ENCODE measurements at regions not wholly inside any gene's neighbourhood (a gene's known extent, or its start where the extent isn't known, plus 50 kb on each side); places are given as distances from the start of the nearest gene placed in this dataset.
"Not testable (repeated sequence)": the region's sequence is repeated elsewhere in the genome, so short reads cannot be mapped to it uniquely, and the experiment has no call there.

- DNase-seq, result no peak
Observed at GRCh38 chr11:112599856-112600533, 339.3 kb upstream of the PLET1 start.

DNA sequence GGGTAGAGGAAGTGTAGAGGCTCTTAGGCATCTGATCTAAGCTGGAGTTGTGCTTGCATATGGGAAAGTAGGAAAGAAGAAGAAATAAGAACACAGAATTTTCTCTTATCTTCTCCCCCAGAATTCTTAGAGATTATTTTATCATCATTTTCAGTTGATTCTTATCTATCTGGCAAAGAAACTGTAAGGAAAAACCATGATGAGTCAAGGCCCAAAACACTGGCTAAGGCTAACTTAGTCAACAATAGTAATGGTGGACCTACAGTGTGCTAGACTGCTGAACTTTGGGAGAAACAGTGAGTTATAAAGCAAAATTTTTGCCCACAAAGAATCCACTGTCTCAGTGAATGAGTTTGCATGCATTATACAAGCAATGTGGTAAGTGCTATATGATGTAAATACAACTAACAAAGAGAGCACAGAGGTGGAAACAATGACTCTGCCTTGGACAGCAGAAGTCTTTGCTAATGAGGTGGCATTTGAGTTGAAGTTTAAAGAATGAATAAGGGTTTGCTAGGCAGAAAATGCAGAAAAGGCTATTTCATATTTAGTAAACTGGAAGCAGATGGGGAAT lies 344.5 kb upstream of the PLET1 start:
- DNase-seq, result no peak

DNA sequence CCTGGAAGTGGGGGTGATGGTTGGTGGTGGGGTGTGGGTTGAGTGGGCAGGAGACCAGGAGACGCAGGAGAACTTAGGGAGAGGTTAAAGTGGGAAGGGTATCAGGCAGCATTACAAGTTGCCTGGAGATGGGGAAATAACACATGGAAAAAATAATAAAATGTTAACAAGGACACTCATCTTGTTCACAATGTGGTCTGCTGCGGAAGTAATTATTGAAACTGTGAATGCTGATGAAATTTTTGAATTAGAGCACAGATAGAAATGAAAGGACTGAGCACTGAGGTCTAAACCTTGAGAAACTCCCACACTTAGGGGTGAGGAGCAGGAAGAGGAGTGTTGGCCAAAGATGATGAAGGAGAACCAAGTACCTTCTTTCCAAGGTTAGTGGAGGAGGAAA lies 346.0 kb upstream of the PLET1 start:
- DNase-seq, result no peak

DNA sequence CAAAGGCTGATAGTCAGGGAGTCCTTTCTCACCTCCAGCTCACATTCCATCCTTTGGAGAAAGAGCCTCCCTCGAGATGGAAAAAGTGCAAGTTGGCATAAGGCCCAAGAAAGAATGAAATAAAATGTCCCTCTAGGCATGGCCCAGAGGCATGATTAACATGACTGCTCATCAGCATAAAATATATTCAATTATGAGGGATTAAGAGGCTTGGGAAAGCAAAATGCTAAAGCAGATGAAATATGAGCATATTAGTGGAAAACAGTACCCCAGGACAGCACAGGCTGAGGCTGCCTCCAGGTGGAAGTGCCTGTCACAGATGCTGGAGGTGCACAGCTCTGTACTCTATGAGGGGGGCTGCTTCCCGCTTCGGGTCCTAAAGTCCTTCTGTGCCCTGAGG lies 347.8 kb upstream of the PLET1 start:
- no peak for DNase-seq

GRCh38 chr11:112610494-112610893 lies 349.8 kb upstream of the PLET1 start:
- DNase-seq, result no peak

DNA sequence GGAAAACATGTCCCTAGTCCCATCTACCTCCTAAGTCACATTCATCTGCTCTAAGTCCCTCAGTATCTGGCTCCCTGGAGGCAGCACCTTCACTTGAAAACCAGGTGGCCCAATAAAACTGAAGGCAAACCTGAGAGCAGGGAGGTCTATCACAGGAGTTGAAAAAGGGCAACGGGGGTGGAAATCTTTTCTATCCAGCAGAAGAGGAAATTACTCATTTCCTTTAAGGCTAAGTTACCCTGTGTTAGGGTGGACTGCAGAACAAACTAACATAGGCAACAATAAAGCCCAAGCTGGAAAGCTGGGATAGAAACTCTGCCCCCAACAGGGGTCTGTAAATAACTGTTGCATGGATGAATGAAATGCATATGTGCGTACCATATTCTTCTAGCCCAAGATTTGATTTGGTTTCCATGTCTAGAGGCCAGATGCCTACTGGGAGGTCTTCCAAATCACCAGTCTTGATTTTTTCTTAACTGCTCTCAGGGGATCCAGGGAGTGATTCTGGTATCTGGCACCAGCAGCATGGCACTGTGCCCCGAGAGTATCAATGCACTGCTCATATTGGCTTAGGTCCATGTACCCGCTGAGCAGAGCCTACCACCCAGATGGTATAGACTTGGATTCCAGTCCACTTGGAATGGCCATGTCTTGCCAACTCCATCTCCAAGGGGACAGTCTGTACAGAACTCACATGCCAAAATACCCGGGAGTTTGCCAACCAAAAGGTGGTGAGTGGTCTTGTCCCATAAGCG lies 350.0 kb upstream of the NCAM1 start:
- no peak for DNase-seq

GRCh38 chr11:112611771-112612170 lies 349.4 kb upstream of the NCAM1 start:
- no peak for DNase-seq

DNA sequence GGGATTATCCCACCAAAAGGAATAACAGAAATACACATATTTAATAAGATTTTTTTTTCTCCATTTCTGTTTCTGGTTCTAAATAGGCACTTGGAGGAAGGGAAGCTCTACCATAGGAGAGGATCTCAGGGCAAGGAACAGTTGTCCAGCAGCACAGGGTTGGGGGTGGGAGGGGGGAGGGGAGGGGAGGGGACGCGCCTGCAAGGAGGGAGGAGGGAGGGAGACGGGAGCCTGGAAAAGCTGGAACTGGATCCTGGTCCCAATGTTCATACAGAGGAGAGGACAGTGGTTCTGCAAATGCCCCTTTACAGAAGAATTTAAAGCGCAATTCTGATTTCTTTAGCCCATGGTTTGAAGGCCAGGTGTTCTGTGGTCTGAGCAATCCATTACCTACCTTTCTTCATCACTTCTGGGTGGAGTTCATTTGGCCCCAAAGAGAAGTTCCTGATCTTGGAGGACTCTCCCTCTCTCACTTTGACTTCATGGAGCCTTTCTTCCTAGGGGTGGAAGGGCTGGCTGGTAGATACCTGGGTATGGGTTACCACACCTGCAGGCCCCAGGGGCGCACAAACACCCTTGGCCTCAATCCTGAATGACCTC lies 348.9 kb upstream of the NCAM1 start:
- no peak for DNase-seq

DNA sequence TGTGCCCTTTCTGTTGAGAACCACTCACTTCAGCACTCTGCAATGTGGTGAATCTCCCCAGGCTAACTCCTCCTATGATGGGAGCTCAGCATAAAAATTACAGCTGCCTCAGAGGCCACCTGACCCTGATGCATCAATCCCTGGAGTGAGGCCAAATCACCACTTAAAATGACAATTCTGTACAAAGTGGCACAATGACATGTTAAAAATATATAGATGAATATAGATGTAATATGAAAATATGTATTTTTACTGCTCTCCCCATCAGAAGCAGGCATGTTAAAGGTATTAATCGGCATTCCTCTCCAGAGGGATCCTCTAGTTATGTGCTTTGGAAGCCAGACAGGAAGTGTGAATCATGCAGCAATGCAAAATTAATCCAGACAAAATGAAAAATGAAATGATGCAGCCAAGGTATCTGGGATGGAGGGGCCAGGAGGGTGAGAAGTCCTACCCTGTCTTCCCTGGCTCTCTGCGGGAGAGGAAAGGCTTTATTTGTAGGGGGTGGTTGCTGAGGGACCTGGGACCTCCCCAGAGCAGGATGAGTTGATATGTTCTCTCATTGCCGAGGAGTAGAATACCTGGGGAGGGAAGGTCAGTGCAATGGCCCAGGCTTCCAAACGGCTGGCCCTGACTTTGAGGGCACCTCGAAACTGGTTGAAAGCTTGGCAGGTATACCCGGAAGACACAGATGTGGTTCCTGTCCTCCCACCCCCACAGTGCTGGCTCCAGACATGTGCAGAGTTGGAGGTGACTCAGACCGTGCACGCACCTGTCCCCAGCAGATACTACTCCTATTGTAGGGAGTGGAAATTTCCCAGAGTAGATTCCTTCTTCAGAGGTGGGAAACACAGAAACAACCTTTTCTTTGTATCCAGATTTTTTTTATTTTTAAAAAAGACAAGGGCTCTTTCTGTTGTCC lies 347.9 kb upstream of the NCAM1 start:
- DNase-seq, result no peak

DNA sequence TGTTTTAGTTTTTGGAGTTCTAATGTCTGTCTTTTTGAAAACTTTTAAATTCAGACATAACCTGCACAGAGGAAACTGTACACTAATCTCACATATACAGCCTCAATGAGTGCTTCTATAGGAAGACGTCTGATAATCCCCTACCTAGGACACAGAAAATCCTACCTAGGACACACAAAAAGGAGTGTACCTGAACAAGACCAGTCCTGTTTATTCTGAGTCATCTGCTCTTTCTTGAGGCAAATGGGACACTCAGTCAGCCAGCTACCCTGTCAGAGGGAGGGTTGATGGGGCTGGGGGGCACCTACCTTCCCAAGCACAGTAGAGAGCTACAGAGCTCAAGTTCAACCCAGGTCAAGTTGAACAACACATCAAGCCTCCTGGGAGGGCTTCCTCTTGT lies 346.6 kb upstream of the NCAM1 start:
- DNase-seq, result no peak

- no peak for DNase-seq
Observed at GRCh38 chr11:112615238-112615637, 346.0 kb upstream of the NCAM1 start.

DNA sequence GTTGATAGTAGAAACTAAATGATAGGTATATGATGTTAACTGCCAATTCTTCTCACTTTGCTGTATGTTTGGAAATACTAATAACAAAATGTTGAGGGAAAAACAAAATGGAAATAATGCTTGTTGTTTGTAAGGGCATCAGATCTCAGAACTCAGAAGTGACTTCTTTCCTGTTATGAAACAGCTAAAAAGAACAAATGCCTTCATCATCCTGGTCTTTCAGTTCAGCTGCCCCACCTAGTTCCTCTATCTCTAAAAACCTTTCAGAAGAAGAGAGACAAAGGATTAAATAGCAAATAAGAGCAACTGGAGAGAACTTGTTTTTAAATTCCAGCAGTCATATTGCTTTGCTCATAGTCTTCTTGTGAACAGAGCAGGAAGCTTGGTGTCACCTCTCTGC lies 345.3 kb upstream of the NCAM1 start:
- no peak for DNase-seq

DNA sequence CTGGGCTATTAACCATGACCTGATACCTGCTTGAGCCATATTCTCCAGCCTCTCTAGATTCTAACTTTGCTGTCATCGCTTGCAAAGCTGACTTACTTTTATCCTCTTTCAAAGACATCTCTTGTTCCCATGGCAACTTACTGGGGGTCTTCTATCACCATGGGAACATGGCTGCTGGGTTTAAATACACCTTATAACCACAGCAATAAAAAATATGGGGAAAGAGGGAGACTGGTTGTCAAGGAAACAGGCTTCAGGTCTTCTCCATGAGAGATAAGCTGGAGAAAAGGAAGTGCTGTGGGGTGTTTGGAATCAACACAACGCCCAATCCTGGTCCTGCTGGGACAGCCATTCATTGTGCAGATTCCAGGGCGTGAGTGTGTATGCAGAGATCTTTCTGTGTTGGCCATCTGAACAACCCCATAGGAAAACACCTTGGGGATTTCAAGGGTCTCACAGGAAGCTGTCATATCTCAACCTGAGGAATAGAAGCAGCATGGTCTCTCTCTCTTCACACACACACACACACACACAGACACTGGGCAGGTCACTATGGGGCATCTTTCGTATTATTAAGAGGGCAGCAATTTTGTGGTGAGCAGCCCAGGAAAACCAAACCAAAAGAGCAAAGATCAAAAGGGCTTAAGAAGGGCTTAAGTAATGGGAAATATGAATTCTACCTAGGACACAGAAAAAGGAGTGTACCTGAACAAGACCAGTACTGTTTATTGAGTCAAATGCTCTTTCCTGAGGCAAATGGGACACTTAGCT lies 344.7 kb upstream of the NCAM1 start:
- no peak for DNase-seq

DNA sequence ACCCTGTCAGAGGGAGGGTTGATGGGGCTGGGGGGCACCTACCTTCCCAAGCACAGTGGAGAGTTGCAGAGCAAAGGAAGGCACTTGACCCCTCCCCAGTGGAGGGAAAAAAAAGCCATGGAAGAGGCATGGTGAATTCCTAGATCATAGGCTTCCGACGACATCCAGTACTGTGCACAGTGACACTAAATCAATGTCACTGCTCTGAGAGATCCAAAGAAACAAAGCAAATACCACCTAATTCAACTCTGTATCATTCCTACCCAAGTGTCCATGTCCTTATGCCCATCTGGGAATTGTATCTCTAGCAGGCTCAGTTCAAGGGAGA lies 344.2 kb upstream of the NCAM1 start:
- no peak for DNase-seq

DNA sequence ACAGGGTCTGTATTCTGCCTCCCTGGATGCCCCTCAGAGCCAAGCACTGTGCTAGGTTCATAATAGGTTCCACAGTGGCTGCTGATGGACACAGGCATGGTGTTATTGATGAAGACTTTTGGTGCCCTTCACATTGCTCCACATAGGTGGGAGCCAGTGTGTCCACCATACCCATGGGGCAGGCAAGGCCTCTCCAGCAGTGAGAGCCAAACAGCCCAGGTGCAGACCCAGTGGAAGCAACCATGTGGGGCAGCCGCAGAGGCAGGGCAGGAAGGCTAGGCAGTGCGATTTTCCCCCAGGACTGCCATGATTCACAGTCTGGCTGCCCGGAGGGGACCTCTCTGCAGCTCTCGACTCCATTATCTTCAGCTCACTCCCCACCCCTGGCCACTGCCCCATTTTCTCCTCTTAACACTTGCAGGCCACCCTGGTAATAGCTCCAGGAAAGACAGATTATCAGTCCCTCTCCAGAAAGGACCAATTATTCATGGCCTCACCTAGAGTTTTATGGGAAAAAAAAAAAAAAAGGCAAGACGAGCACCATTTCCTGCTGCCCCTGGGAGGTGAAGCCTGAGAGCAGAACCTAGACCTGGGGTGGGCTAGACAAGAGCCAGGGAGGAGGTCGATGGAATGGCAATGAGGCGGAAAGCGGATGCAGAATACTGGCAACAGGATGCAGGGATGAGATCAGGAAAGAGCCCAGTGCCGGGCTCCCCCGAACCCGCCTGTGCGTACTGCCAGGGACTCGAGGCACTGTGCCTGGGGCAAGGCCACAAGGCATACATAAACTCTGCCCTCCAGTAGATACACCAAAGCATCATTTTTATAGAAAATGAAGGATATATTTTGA lies 343.0 kb upstream of the NCAM1 start:
- DNase-seq, result no peak

- no peak for DNase-seq
Observed at GRCh38 chr11:112619106-112619505, 342.1 kb upstream of the NCAM1 start.

DNA sequence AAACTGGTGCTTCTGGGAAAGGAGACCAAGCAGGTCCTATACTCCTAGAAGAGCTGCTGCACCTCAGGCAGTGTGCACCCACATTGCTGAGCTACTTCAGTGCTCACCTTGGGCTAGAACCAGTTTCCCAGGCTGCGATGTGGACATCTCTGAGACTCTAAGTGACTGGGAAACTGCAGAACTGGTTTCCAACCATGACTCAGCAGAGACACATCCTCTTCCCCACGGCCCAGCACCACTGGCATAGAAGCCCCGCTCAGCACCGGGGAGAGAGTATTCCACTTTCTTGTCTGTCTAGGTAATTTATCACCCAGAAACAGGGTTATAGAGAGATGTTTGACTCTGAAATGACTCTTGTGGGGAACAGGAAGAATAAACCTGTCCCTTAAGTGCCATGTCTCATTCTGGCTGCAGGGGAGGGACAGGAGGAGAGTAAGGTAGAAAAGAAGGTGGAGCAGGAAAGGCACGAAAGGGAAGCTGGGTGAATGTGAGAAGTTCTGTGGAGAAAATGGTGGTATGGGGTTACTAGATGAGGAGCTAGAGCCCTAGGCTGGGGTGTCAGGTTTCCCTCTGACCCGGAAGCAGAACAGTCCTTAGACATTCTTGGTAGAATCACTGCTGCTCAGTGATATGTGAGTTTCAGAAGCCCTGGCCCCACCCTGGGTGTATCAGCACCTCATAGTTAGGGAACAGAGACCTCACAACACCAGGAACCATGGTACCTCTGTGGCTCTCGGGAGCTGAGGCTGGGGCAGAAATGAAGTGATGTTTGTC lies 340.4 kb upstream of the NCAM1 start:
- DNase-seq, result no peak

- DNase-seq, result no peak
Observed at GRCh38 chr11:112623057-112623456, 338.2 kb upstream of the NCAM1 start.

DNA sequence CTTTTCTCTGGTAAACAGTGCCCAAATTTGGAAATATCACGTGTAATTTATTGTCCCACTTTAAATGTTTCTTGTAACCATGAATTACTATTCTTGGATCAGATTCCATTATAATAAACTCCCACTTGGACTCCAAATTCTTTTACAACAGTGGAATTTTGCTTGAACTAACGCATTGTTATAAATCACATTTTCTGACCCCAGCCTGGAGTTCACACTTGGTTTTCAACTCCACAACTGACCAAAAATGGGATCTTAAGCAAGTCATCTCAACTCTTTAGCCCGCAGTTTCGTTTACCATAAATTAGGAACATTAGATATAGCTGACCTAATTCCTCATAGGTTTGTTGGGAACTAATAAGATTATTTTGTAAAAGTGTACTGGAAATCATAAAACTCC lies 336.8 kb upstream of the NCAM1 start:
- DNase-seq, result no peak

GRCh38 chr11:112624971-112625370 lies 336.2 kb upstream of the NCAM1 start:
- DNase-seq, result not testable (repeated sequence)

Measured in activated CD4-positive, CD25-positive, alpha-beta regulatory T cell (primary cell).